GM12891 (cell line): ENCODE measurements at regions not wholly inside any gene's neighbourhood (a gene's known extent, or its start where the extent isn't known, plus 50 kb on each side); places are given as distances from the start of the nearest gene placed in this dataset.

Experiments used
- DNase-seq: peaks from one replicate; pipeline ENCODE4 v3.0.0; 2011; ENCODE audit warnings: low spot score; ENCODE audit not compliant: insufficient read length
- FAIRE-seq: peaks from 2 replicates; lab custom pipeline; 2011; peaks lifted over from hg19 to GRCh38; lab: Jason Lieb, UNC
- PAX5 ChIP-seq: IDR thresholded peaks from 2 replicates; pipeline ENCODE4 v1.6.1; 2011; ENCODE audit warnings: low read length, moderate library complexity, mild to moderate bottlenecking; ENCODE audit not compliant: insufficient read depth, severe bottlenecking
- POLR2A ChIP-seq: IDR thresholded peaks from 2 replicates; pipeline ENCODE4 v1.6.1; 2011; ENCODE audit warnings: low read depth, low read length, control low read depth
- POLR2AphosphoS5 ChIP-seq: IDR thresholded peaks from 2 replicates; pipeline ENCODE4 v1.6.1; 2011; ENCODE audit warnings: low read depth, low read length, control low read depth
- POU2F2 ChIP-seq: IDR thresholded peaks from 2 replicates; pipeline ENCODE4 v1.6.1; 2011; ENCODE audit warnings: low read depth, mild to moderate bottlenecking, control low read depth, low read length, moderate library complexity
- SPI1 ChIP-seq: IDR thresholded peaks from 2 replicates; pipeline ENCODE4 v1.6.1; 2011; ENCODE audit warnings: low read depth, low read length, control low read depth
- TAF1 ChIP-seq: IDR thresholded peaks from 2 replicates; pipeline ENCODE4 v1.6.1; 2011; ENCODE audit warnings: low read depth, low read length, control low read depth

- DNase-seq (no peak), FAIRE-seq (no peak)
- TF ChIP-seq PAX5 (no peak), TAF1 (no peak), POLR2AphosphoS5 (no peak), POLR2A (no peak), POU2F2 (no peak), SPI1 (no peak)
Observed at GRCh38 chrX:26373829-26374228, 157.9 kb downstream of the MAGEB5 start.

- no peak for DNase-seq
- TF ChIP-seq POU2F2 (no peak), SPI1 (peak; percentile 78), PAX5 (no peak)
- no peak for FAIRE-seq
Observed at GRCh38 chrX:26352891-26353430, 137.0 kb downstream of the MAGEB5 start.

- FAIRE-seq (no peak), DNase-seq (no peak)
- TF ChIP-seq TAF1 (no peak), SPI1 (no peak), PAX5 (no peak), POU2F2 (no peak), POLR2AphosphoS5 (no peak), POLR2A (no peak)
Observed at GRCh38 chrX:26347171-26347570, 131.2 kb downstream of the MAGEB5 start.

GRCh38 chrX:26334232-26334631 lies 118.3 kb downstream of the MAGEB5 start:
- FAIRE-seq = no peak
- no peak for DNase-seq
- TF ChIP-seq POU2F2 = no peak
- TF ChIP-seq POLR2A = no peak
- no peak for TF ChIP-seq POLR2AphosphoS5
- TF ChIP-seq PAX5 = no peak
- TF ChIP-seq SPI1 = no peak
- TF ChIP-seq TAF1 = no peak

- FAIRE-seq (no peak), DNase-seq (no peak)
- TF ChIP-seq POLR2AphosphoS5 (no peak), POU2F2 (no peak), SPI1 (no peak)
Observed at GRCh38 chrX:26328608-26329319, 112.8 kb downstream of the MAGEB5 start.

- FAIRE-seq = no peak
- DNase-seq = no peak
- no peak for TF ChIP-seq PAX5
Observed at GRCh38 chrX:26309262-26309661, 93.3 kb downstream of the MAGEB5 start.

- no peak for FAIRE-seq
- DNase-seq = no peak
- TF ChIP-seq TAF1 = no peak
- TF ChIP-seq PAX5 = no peak
- no peak for TF ChIP-seq POLR2AphosphoS5
- no peak for TF ChIP-seq POU2F2
- no peak for TF ChIP-seq POLR2A
- no peak for TF ChIP-seq SPI1
Observed at GRCh38 chrX:26295425-26295824, 79.5 kb downstream of the MAGEB5 start.

GRCh38 chrX:26286836-26287235 lies 70.9 kb downstream of the MAGEB5 start:
- no peak for TF ChIP-seq TAF1
- TF ChIP-seq SPI1 = no peak
- TF ChIP-seq POLR2AphosphoS5 = no peak
- TF ChIP-seq POU2F2 = no peak
- TF ChIP-seq PAX5 = no peak
- no peak for TF ChIP-seq POLR2A
- FAIRE-seq (no peak), DNase-seq (no peak)
